ENCODE measurements at regions not wholly inside any gene's neighbourhood (a gene's known extent, or its start where the extent isn't known, plus 50 kb on each side); places are given as distances from the start of the nearest gene placed in this dataset.
"Not testable (repeated sequence)": the region's sequence is repeated elsewhere in the genome, so short reads cannot be mapped to it uniquely, and the experiment has no call there.

DNA sequence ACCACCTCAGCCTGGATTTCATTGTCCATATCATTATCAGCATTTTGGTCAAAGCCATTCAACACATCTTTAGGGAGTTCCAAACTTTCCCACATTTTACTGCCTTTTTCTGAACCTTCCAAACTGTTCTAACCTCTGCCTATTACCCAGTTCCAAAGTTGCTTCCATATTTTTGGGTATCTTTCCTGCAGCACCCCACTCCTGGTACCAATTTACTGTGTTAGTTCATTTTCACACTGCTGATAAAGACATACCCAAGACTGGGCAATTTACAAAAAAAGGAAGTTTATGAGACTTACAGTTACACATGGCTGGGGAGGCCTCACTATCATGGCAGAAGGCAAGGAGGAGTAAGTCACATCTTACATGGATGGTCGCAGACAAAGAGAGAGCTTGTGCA, 63.6 kb upstream of the CEP162 start:
- TF ChIP-seq, protein P1, sequence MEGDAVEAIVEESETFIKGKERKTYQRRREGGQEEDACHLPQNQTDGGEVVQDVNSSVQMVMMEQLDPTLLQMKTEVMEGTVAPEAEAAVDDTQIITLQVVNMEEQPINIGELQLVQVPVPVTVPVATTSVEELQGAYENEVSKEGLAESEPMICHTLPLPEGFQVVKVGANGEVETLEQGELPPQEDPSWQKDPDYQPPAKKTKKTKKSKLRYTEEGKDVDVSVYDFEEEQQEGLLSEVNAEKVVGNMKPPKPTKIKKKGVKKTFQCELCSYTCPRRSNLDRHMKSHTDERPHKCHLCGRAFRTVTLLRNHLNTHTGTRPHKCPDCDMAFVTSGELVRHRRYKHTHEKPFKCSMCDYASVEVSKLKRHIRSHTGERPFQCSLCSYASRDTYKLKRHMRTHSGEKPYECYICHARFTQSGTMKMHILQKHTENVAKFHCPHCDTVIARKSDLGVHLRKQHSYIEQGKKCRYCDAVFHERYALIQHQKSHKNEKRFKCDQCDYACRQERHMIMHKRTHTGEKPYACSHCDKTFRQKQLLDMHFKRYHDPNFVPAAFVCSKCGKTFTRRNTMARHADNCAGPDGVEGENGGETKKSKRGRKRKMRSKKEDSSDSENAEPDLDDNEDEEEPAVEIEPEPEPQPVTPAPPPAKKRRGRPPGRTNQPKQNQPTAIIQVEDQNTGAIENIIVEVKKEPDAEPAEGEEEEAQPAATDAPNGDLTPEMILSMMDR (IDR thresholded peaks at IDR 0.05; ENCODE audit: low read depth, low read length, missing input control) = not testable (repeated sequence)
- TF ChIP-seq TAF1 (conservative IDR thresholded peaks at IDR 0.05); YY1 (IDR thresholded peaks at IDR 0.05); RAD21 (IDR thresholded peaks at IDR 0.05); EGR1 (IDR thresholded peaks at IDR 0.05; ENCODE audit: low read depth in 2 of 2): not testable (repeated sequence)
- TF ChIP-seq, protein P2, sequence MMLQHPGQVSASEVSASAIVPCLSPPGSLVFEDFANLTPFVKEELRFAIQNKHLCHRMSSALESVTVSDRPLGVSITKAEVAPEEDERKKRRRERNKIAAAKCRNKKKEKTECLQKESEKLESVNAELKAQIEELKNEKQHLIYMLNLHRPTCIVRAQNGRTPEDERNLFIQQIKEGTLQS (IDR thresholded peaks at IDR 0.05) = not testable (repeated sequence)
- TF ChIP-seq, protein P3, sequence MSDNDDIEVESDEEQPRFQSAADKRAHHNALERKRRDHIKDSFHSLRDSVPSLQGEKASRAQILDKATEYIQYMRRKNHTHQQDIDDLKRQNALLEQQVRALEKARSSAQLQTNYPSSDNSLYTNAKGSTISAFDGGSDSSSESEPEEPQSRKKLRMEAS (IDR thresholded peaks at IDR 0.05) = not testable (repeated sequence)

Measured in liver (tissue), 3 donors.